Activated T-cell treated with anti-CD3 and anti-CD28 coated beads, Interleukin-2, amount 50 U/mL, for 24 hours (primary cell): ENCODE measurements at regions not wholly inside any gene's neighbourhood (a gene's known extent, or its start where the extent isn't known, plus 50 kb on each side); places are given as distances from the start of the nearest gene placed in this dataset.

ENCODE experiments used
- DNase-seq: peaks from one replicate; pipeline ENCODE4 v3.0.0-alpha.2; 2020
- H3K27ac Mint-ChIP-seq: 2 replicates; pipeline ENCODE4 v1.8.0; 2020; ENCODE audit warnings: mild to moderate bottlenecking, mixed read lengths
- H3K27me3 Mint-ChIP-seq: 2 replicates; pipeline ENCODE4 v1.8.0; 2020; ENCODE audit warnings: mixed read lengths
- H3K36me3 Mint-ChIP-seq: 2 replicates; pipeline ENCODE4 v1.8.0; 2020; ENCODE audit warnings: low read depth, mixed read lengths
- H3K4me1 Mint-ChIP-seq: 2 replicates; pipeline ENCODE4 v1.8.0; 2020; ENCODE audit warnings: low read depth, mixed read lengths
- H3K4me3 Mint-ChIP-seq: 2 replicates; pipeline ENCODE4 v1.8.0; 2020; ENCODE audit warnings: mild to moderate bottlenecking, moderate library complexity, mixed read lengths
- H3K9me3 Mint-ChIP-seq: 2 replicates; pipeline ENCODE4 v1.8.0; 2020; ENCODE audit warnings: mixed read lengths

GRCh38 chr11:95302211-95302610, 71.2 kb upstream of the SESN3 start:
- H3K4me3 Mint-ChIP-seq, result no peak overlapping the region
- no peak overlapping the region for H3K27ac Mint-ChIP-seq
- DNase-seq, result no peak
- peaks cover 28% of the 10 kb centered on the region for H3K4me1 Mint-ChIP-seq
- H3K9me3 Mint-ChIP-seq, result no peaks in the 10 kb centered on the region
- no peaks in the 10 kb centered on the region for H3K36me3 Mint-ChIP-seq
- H3K27me3 Mint-ChIP-seq, result no peaks in the 10 kb centered on the region

- Mint-ChIP-seq H3K27me3 (no peaks in the 10 kb centered on the region), H3K4me1 (peaks cover 34% of the 10 kb centered on the region), H3K27ac (no peak overlapping the region), H3K9me3 (no peaks in the 10 kb centered on the region), H3K4me3 (no peak overlapping the region), H3K36me3 (no peaks in the 10 kb centered on the region)
- no peak for DNase-seq
These were observed 70.5 kb upstream of the SESN3 start for GRCh38 chr11:95301474-95301873.

GRCh38 chr11:95299078-95299679, 68.2 kb upstream of the SESN3 start:
- DNase-seq, result no peak
- no peaks in the 10 kb centered on the region for H3K9me3 Mint-ChIP-seq
- H3K27ac Mint-ChIP-seq, result peak overlapping the region; percentile 26
- H3K27me3 Mint-ChIP-seq, result no peaks in the 10 kb centered on the region
- peaks cover 34% of the 10 kb centered on the region for H3K4me1 Mint-ChIP-seq
- no peak overlapping the region for H3K4me3 Mint-ChIP-seq
- H3K36me3 Mint-ChIP-seq, result no peaks in the 10 kb centered on the region

- no peaks in the 10 kb centered on the region for H3K36me3 Mint-ChIP-seq
These were observed 66.9 kb upstream of the SESN3 start for GRCh38 chr11:95297680-95298452.

GRCh38 chr11:95296621-95297025, 65.6 kb upstream of the SESN3 start:
- DNase-seq, result no peak
- Mint-ChIP-seq H3K27me3 (no peaks in the 10 kb centered on the region), H3K4me1 (peaks cover 34% of the 10 kb centered on the region), H3K4me3 (no peak overlapping the region), H3K27ac (no peak overlapping the region), H3K36me3 (no peaks in the 10 kb centered on the region), H3K9me3 (no peaks in the 10 kb centered on the region)

More at GRCh38 chr11:95297680-95298452, 66.9 kb upstream of the SESN3 start:
- Mint-ChIP-seq H3K27ac (no peak overlapping the region), H3K4me1 (peaks cover 34% of the 10 kb centered on the region), H3K27me3 (no peaks in the 10 kb centered on the region), H3K9me3 (no peaks in the 10 kb centered on the region), H3K4me3 (no peak overlapping the region)
- DNase-seq, result no peak

GRCh38 chr11:95296165-95296564, 65.2 kb upstream of the SESN3 start:
- no peak for DNase-seq
- H3K36me3 Mint-ChIP-seq, result no peaks in the 10 kb centered on the region
- H3K4me3 Mint-ChIP-seq, result no peak overlapping the region
- no peak overlapping the region for H3K27ac Mint-ChIP-seq
- no peaks in the 10 kb centered on the region for H3K27me3 Mint-ChIP-seq
- H3K9me3 Mint-ChIP-seq, result no peaks in the 10 kb centered on the region
- peaks cover 34% of the 10 kb centered on the region for H3K4me1 Mint-ChIP-seq

- Mint-ChIP-seq H3K4me1 (peaks cover 34% of the 10 kb centered on the region), H3K27me3 (no peaks in the 10 kb centered on the region), H3K9me3 (no peaks in the 10 kb centered on the region), H3K4me3 (no peak overlapping the region), H3K27ac (no peak overlapping the region), H3K36me3 (no peaks in the 10 kb centered on the region)
- DNase-seq, result no peak
These were observed 64.6 kb upstream of the SESN3 start for GRCh38 chr11:95295382-95296149.

GRCh38 chr11:95294701-95295100, 63.7 kb upstream of the SESN3 start:
- Mint-ChIP-seq H3K36me3 (no peaks in the 10 kb centered on the region), H3K4me1 (peaks cover 29% of the 10 kb centered on the region)

GRCh38 chr11:95293116-95293515, 62.1 kb upstream of the SESN3 start:
- no peak for DNase-seq
- H3K36me3 Mint-ChIP-seq, result no peaks in the 10 kb centered on the region
- no peak overlapping the region for H3K27ac Mint-ChIP-seq
- H3K4me3 Mint-ChIP-seq, result no peak overlapping the region
- no peaks in the 10 kb centered on the region for H3K9me3 Mint-ChIP-seq
- peaks cover 13% of the 10 kb centered on the region for H3K4me1 Mint-ChIP-seq
- no peaks in the 10 kb centered on the region for H3K27me3 Mint-ChIP-seq

More at GRCh38 chr11:95294701-95295100, 63.7 kb upstream of the SESN3 start:
- Mint-ChIP-seq H3K27me3 (no peaks in the 10 kb centered on the region), H3K27ac (no peak overlapping the region), H3K4me3 (no peak overlapping the region), H3K9me3 (no peaks in the 10 kb centered on the region)
- no peak for DNase-seq

GRCh38 chr11:95291946-95292345, 60.9 kb upstream of the SESN3 start:
- no peak for DNase-seq
- H3K27ac Mint-ChIP-seq, result no peak overlapping the region
- no peaks in the 10 kb centered on the region for H3K9me3 Mint-ChIP-seq
- no peaks in the 10 kb centered on the region for H3K27me3 Mint-ChIP-seq
- H3K4me1 Mint-ChIP-seq, result peaks cover 4% of the 10 kb centered on the region
- H3K36me3 Mint-ChIP-seq, result no peaks in the 10 kb centered on the region
- no peak overlapping the region for H3K4me3 Mint-ChIP-seq

- Mint-ChIP-seq H3K9me3 (no peaks in the 10 kb centered on the region), H3K27ac (no peak overlapping the region), H3K4me3 (no peak overlapping the region), H3K27me3 (no peaks in the 10 kb centered on the region), H3K36me3 (no peaks in the 10 kb centered on the region), H3K4me1 (peaks cover 5% of the 10 kb centered on the region)
- no peak for DNase-seq
These were observed 58.5 kb upstream of the SESN3 start for GRCh38 chr11:95289378-95290101.

- no peak overlapping the region for H3K4me3 Mint-ChIP-seq
- H3K27ac Mint-ChIP-seq, result no peak overlapping the region
- DNase-seq, result no peak
- H3K36me3 Mint-ChIP-seq, result no peaks in the 10 kb centered on the region
- H3K27me3 Mint-ChIP-seq, result no peaks in the 10 kb centered on the region
- H3K9me3 Mint-ChIP-seq, result no peaks in the 10 kb centered on the region
- peaks cover 11% of the 10 kb centered on the region for H3K4me1 Mint-ChIP-seq
These were observed 53.4 kb upstream of the SESN3 start for GRCh38 chr11:95284057-95285052.

- Mint-ChIP-seq H3K36me3 (no peaks in the 10 kb centered on the region), H3K27me3 (no peaks in the 10 kb centered on the region), H3K4me3 (no peak overlapping the region), H3K27ac (no peak overlapping the region), H3K9me3 (no peaks in the 10 kb centered on the region), H3K4me1 (peaks cover 11% of the 10 kb centered on the region)
- no peak for DNase-seq
These were observed 52.6 kb upstream of the SESN3 start for GRCh38 chr11:95283650-95284049.
